Esophagus (tissue), 2 donors: ENCODE measurements at regions not wholly inside any gene's neighbourhood (a gene's known extent, or its start where the extent isn't known, plus 50 kb on each side); places are given as distances from the start of the nearest gene placed in this dataset.
"Not testable (repeated sequence)": the region's sequence is repeated elsewhere in the genome, so short reads cannot be mapped to it uniquely, and the experiment has no call there.

Experiments
- H3K27ac ChIP-seq, 2 donors: one replicate each; pipeline ENCODE4 v1.5.1; 2013; ENCODE audit warnings: low read depth in 2 of 2, mild to moderate bottlenecking in 2 of 2, inconsistent platforms in 1 of 2, low read length in 1 of 2, moderate library complexity in 1 of 2
- H3K27me3 ChIP-seq, 2 donors: one replicate each; pipeline ENCODE4 v1.6.1; 2013; ENCODE audit warnings: low read length in 2 of 2, control low read depth in 1 of 2, mild to moderate bottlenecking in 1 of 2; ENCODE audit not compliant: insufficient read depth in 2 of 2, control insufficient read depth in 1 of 2
- H3K36me3 ChIP-seq, 2 donors: one replicate each; pipeline ENCODE4 v1.6.1; 2013; ENCODE audit warnings: low read length in 1 of 2; ENCODE audit not compliant: control insufficient read depth in 2 of 2, insufficient read depth in 2 of 2
- H3K4me1 ChIP-seq, 2 donors: one replicate each; pipeline ENCODE4 v1.6.1; 2013; ENCODE audit warnings: low read length in 1 of 2; ENCODE audit not compliant: control insufficient read depth in 2 of 2, insufficient read depth in 2 of 2
- H3K4me3 ChIP-seq, 2 donors: one replicate each; pipeline ENCODE4 v1.5.1; 2013; ENCODE audit warnings: low read length in 2 of 2, mild to moderate bottlenecking in 2 of 2, low read depth in 1 of 2, moderate library complexity in 1 of 2
- H3K9me3 ChIP-seq, 2 donors: one replicate each; pipeline ENCODE4 v1.6.1; 2013; ENCODE audit warnings: mild to moderate bottlenecking in 2 of 2, low read depth in 1 of 2, low read length in 1 of 2, moderate library complexity in 1 of 2; ENCODE audit not compliant: control insufficient read depth in 2 of 2, insufficient read depth in 1 of 2
- WGBS, 2 donors: extraction: QIAGEN DNeasy Blood & Tissue Kit; methylation state at CpG; one replicate each; pipeline ENCODE4 v1.1.7; 2013; 5-methylcytosine and 5-hydroxymethylcytosine counted together
- donor health status: healthy with polysubstance abuse.
- donor health status: Bipolar disorder and iron deficiency.

- no peak overlapping the region for H3K27ac ChIP-seq
- H3K27me3 ChIP-seq, result no peaks in the 10 kb centered on the region
- H3K36me3 ChIP-seq, result no peaks in the 10 kb centered on the region
- H3K4me1 ChIP-seq, result peaks cover 0 to 2% of the 10 kb centered on the region in 2 donors
- no peaks in the 10 kb centered on the region for H3K9me3 ChIP-seq
- no peak overlapping the region for H3K4me3 ChIP-seq
- WGBS, 2 donors, result 83 to 84% methylated on average over 6 of the region's 6 CpGs
Observed at GRCh38 chr10:28996345-28996744, 292.5 kb upstream of the LYZL1 start.

DNA sequence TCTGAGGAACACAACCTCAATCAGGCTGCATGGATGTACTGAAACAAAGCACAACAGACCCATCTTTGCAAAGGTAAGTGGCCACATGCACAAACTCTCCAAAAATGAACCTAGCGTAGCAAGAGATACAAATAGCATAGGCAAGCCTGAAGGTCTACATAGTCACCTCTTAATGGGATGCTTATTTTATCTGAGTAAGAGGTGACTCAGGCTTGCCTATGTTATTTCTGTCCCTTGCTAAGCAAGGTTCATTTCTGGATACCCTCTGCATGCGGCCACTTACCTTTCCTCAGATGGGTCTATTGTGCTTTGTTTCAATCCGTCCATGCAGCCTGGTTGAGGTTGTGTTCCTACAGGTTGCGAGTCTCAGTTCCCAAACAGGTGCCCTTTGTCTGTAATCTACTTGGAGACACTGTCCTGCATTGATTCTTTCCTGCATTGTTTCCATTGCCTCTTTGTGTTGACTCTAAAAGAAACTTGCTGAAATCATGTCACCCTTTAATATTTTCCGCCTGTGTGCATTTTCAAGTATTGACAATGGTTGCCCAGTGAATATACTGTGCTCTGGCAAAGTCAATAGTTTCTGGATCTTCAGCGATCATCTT lies 291.8 kb upstream of the LYZL1 start:
- Histone ChIP-seq H3K4me1 (peaks cover 0 to 2% of the 10 kb centered on the region in 2 donors), H3K4me3 (no peak overlapping the region), H3K27ac (no peak overlapping the region), H3K36me3 (no peaks in the 10 kb centered on the region), H3K27me3 (no peaks in the 10 kb centered on the region), H3K9me3 (no peaks in the 10 kb centered on the region)
- WGBS, 2 donors, result 92 to 94% methylated on average over 6 of the region's 6 CpGs

GRCh38 chr10:28997734-28998133 lies 291.1 kb upstream of the LYZL1 start:
- no peaks in the 10 kb centered on the region for H3K27me3 ChIP-seq
- H3K36me3 ChIP-seq, result no peaks in the 10 kb centered on the region
- no peaks in the 10 kb centered on the region for H3K4me1 ChIP-seq
- no peak overlapping the region for H3K4me3 ChIP-seq
- WGBS, 2 donors, result 67% methylated on average over 6 of the region's 6 CpGs
- no peaks in the 10 kb centered on the region for H3K9me3 ChIP-seq
- no peak overlapping the region for H3K27ac ChIP-seq

GRCh38 chr10:29001801-29002200 lies 287.1 kb upstream of the LYZL1 start:
- Histone ChIP-seq H3K4me3 (no peak overlapping the region), H3K9me3 (no peaks in the 10 kb centered on the region), H3K27ac (no peak overlapping the region), H3K4me1 (no peaks in the 10 kb centered on the region), H3K36me3 (no peaks in the 10 kb centered on the region), H3K27me3 (no peaks in the 10 kb centered on the region)
- 94% methylated on average over 6 of the region's 6 CpGs for WGBS, 2 donors

DNA sequence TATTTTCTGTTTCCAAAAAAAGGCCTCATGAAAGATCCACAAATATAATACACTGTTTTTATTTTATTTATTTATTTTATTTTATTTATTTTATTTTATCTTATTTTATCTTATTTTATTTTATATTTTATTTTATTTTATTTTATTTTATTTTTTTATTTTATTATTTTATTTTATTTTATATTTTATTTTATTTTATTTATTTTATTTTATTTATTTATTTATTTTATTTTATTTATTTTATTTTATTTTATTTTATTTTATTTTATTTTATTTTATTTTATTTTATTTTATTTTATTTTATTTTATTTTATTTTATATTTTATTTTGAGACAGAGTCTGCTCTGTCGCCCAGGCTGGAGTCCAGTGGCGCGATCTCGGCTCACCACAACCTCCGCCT lies 285.9 kb upstream of the LYZL1 start:
- 96 to 97% methylated on average over 5 of the region's 5 CpGs for WGBS, 2 donors
- H3K27ac ChIP-seq, H3K27me3 ChIP-seq, H3K9me3 ChIP-seq, H3K4me1 ChIP-seq, H3K4me3 ChIP-seq, H3K36me3 ChIP-seq: not testable (repeated sequence)

DNA sequence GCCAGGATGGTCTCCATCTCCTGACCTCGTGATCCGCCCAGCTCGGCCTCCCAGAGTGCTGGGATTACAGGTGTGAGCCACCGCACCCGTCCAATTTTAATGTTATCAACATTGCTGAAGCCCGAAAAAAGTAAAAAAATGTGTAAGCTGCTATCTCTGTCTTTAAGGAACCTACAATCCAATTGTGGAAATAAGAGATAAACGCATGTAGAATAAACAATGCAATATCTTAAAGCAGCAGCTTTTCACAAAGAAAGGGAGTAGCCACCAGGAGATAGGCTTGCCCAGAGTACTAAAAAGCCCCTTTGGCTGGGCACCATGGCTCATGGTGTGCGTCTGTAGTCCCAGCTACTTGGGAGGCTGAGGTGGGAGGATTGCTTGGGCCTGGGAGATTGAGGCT lies 282.9 kb upstream of the LYZL1 start:
- Histone ChIP-seq H3K27me3 (no peaks in the 10 kb centered on the region), H3K27ac (no peak overlapping the region), H3K9me3 (no peaks in the 10 kb centered on the region), H3K4me3 (no peak overlapping the region), H3K4me1 (no peaks in the 10 kb centered on the region), H3K36me3 (no peaks in the 10 kb centered on the region)
- 80 to 81% methylated on average over 8 of the region's 8 CpGs for WGBS, 2 donors

DNA sequence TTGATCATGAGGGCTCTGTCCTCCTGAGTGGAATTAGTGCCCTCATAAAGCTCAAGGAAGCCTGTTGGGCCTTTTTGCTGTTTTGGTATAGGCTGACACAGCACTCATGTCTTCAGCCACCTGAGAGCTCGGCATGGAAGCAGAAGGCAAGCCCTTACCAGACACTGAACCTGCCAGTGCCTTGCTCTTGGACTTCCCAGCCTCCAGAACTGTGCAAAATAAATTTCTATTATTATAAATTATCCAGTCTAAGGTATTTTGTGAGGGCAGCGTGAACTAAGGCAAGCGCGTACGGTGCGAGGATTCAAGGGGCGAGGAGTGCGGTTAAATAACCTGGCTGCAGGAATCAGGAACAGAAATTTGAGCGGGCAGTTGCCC lies 281.5 kb upstream of the LYZL1 start:
- 93 to 98% methylated on average over 9 of the region's 9 CpGs for WGBS, 2 donors
- Histone ChIP-seq H3K36me3 (no peaks in the 10 kb centered on the region), H3K27me3 (no peaks in the 10 kb centered on the region), H3K27ac (no peak overlapping the region), H3K4me3 (no peak overlapping the region), H3K4me1 (no peaks in the 10 kb centered on the region), H3K9me3 (no peaks in the 10 kb centered on the region)

- Histone ChIP-seq H3K9me3 (no peaks in the 10 kb centered on the region), H3K27me3 (no peaks in the 10 kb centered on the region), H3K4me3 (no peak overlapping the region), H3K27ac (no peak overlapping the region), H3K4me1 (no peaks in the 10 kb centered on the region), H3K36me3 (no peaks in the 10 kb centered on the region)
- WGBS, 2 donors, result 69 to 75% methylated on average over 10 of the region's 10 CpGs
Observed at GRCh38 chr10:29007748-29008610, 280.9 kb upstream of the LYZL1 start.

DNA sequence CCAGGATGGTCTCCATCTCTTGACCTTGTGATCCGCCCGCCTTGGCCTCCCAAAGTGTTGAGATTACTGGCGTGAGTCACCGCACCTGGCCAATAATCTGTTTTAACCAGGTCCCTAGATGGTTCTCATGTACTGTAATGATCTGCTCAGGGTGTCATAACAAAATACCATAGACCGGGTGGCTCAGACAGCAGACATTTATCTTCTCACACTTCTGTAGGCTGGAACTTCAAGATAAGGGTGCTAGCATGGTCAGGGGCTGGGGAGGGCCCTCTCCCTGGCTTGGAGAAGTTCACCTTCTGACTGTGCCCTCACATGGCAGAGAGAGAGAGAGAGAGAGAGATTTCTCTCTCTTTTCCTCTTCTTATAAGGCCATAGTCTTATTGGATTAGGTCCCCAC lies 279.4 kb upstream of the LYZL1 start:
- Histone ChIP-seq H3K4me1 (no peaks in the 10 kb centered on the region), H3K27ac (no peak overlapping the region), H3K4me3 (no peak overlapping the region), H3K9me3 (no peaks in the 10 kb centered on the region), H3K36me3 (no peaks in the 10 kb centered on the region), H3K27me3 (no peaks in the 10 kb centered on the region)
- 76 to 86% methylated on average over 5 of the region's 5 CpGs for WGBS, 2 donors

DNA sequence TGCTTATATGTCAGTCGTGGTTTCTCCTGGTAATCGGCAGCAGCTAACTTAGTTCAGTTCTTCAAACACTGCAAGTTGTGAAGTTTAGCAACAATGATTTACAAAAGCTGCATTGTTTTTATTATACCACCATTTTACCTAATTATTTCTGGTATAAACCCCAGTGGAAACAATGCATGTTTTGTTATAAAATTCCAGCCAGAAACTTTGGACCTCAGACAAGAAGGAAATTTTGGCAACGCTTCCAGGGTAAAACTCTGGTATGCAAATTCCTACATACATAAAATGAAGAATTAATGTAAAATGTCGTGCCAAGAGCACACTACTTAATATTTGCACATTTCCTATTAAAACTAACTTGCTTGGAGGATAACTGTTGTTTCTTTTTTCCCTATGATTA lies 277.4 kb upstream of the LYZL1 start:
- H3K9me3 ChIP-seq, result no peaks in the 10 kb centered on the region
- H3K4me1 ChIP-seq, result no peaks in the 10 kb centered on the region
- H3K27me3 ChIP-seq, result no peaks in the 10 kb centered on the region
- no peak overlapping the region for H3K4me3 ChIP-seq
- 37 to 43% methylated on average over 4 of the region's 4 CpGs for WGBS, 2 donors
- H3K27ac ChIP-seq, result no peak overlapping the region
- H3K36me3 ChIP-seq, result no peaks in the 10 kb centered on the region
